ENCODE measurements at regions not wholly inside any gene's neighbourhood (a gene's known extent, or its start where the extent isn't known, plus 50 kb on each side); places are given as distances from the start of the nearest gene placed in this dataset.

- DNase-seq = no peak
Measured at GRCh38 chr3:31254483-31254882, 278.2 kb upstream of the STT3B start.

DNA sequence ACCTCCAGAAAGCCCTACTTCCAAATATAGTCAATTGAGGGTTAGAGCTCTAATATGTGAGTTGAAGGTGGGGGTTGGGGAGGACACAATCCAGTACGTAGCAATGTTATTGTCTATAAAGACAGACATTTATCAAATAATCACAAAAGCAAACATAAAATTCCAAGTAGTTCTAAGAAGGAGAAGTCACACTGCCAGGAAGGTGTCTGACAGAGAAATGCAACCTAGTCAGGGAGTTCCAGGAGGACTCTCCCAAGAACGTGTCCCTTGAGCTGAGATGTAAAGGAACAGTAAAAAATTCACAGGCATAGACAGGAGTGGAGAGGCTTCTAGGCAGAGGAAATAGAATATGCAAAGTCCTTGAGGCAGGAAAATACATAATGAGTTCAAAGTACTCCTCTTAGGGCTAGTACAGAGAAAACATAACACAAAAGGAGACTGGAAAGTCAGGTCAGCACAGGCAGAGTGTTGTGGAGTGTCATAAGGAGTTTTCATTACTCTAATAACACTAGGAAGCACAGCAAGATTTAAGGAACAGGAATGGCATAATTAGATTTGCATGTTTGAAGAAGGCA lies 277.6 kb upstream of the STT3B start:
- no peak for DNase-seq

GRCh38 chr3:31262201-31262600 lies 270.5 kb upstream of the STT3B start:
- no peak for DNase-seq

DNA sequence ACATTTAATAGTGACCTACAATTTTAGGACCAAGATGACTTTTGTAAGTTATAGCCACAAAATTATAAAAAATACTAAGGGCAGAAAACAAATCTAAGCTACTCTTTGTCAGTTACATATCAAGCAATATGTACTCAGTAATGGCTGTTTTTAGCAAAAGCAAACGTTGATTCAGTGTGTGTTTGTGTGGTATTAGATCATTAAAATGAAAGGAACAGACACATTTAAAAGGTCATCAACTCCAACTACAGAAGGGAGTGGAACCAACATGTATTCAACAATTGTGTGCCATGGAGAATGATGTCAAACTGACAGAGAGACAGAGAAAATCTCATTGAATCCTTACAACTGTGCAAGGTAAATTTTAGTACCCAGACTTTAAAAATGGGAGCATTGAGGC lies 268.8 kb upstream of the STT3B start:
- DNase-seq = no peak

GRCh38 chr3:31265646-31266428 lies 266.9 kb upstream of the STT3B start:
- DNase-seq = no peak

- DNase-seq = no peak
Measured at GRCh38 chr3:31268868-31269267, 263.9 kb upstream of the STT3B start.

- no peak for DNase-seq
Measured at GRCh38 chr3:31270010-31270409, 262.7 kb upstream of the STT3B start.

GRCh38 chr3:31274326-31275024 lies 258.2 kb upstream of the STT3B start:
- DNase-seq = no peak

- DNase-seq = no peak
Measured at GRCh38 chr3:31275038-31275572, 257.6 kb upstream of the STT3B start.

DNA sequence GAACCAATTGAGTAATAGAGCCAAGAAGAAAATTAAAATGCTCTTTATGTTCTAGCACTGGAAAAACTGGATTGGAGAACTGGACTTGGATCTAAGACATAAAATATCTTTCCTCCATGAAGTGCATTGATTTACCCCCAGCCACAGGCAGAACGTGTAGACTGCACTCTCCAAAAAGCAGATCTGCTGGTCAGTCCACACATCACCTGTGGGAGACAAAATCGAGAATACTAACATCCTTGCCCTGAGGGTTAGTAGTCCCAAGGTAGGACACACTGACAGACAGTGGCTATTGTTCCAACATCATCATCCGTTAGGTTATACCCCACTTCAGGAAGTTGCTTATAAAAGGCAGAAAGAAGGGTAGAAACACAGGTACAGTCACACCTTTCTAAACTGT lies 257.1 kb upstream of the STT3B start:
- no peak for DNase-seq

DNA sequence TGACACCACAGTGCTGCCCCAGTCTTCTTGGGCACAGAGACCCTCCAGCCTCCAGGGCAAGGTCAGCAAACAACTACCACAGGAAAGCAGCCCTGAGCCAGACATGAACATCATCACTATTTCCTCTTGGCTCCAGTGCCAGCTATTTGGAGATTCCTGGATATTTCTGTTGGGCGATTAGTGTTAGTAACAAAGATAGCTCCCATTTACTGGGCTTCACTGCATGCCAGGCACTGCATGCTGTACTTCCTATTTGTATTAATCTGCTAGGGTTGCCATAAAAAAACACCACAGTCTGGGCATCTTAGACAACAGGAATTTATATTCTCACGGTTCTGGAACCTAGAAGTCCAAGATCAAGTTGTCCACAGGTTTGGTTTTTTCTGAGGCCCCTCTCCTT lies 255.1 kb upstream of the STT3B start:
- DNase-seq = no peak

DNA sequence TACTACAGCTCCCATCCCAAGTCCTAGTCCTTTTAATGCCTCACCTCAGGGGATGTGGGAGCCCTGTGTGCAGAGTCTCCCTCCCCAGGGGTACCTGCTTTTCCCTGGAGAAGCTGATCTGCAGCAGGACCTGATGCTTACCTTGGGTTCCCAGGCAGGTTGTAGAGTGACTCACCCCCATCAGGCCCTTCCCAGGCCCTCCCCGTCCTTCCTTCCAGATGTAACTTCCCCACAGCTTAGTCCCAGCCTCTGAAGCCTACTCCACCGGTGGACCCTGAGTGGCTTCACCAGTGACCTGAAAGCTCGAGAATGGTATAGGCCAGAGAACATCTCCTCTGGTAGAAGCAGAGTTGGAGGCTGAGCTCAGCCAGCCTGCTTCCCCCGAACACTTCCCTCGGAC lies 254.2 kb upstream of the STT3B start:
- DNase-seq = no peak

DNA sequence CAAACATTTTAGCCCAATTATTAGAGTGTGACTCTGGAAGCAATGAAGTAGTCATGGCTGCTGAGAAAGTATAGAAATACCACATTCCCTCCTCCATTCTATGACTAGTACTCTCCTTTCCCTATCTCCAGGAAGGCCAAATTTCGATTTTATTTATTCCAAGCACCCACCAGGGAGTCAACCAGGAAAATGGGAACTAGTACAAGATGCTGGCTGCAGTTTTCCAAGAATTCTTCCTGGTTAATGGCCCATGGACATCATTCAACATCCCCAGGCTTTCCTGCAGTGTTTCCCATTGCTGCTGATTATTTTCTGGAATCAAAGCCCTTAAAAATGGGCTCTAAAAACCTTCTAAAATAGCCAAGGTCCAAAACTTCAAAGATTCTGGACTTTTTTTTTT lies 247.9 kb upstream of the STT3B start:
- no peak for DNase-seq

- no peak for DNase-seq
Measured at GRCh38 chr3:31285833-31286486, 246.8 kb upstream of the STT3B start.

DNA sequence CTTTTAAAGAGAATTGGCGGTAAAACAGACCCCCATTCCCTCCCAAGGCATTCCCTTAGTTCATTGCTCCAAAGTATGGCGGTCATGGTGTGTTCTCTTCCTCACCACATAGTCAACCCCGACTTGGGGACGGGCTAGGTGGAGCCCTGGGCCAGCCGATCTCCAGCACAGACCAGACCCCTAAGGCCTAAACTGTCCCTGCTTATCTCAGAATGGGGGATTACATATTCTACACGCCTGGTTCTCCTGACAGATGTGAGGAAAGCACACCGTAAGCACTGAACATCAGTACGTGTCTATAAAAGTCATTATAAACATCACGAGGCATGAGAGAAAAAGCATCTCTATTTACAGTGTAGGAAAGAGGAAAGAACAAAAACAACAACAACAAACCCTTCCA lies 244.5 kb upstream of the STT3B start:
- DNase-seq = no peak

GRCh38 chr3:31288641-31289100 lies 244.1 kb upstream of the STT3B start:
- DNase-seq = no peak

DNA sequence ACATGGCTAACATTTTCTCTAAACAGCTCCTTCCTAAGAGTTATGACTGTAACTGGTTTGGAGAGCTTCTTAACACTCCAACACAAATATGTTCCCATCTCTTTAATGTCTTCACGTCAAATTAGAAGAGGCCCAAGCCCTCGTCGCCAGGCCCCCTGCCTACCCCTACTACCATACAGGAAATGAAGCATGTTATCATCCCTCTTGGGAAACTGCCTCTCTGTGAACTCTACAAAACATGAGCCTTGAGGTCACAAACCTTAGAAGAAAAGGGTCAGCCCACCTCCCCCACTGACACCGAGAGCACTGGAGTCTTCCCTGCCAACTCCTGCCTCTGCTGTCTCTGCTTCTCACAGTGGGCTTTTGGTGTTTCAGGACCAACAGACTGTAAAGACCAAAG lies 243.1 kb upstream of the STT3B start:
- no peak for DNase-seq

- no peak for DNase-seq
Measured at GRCh38 chr3:31290046-31290445, 242.7 kb upstream of the STT3B start.

DNA sequence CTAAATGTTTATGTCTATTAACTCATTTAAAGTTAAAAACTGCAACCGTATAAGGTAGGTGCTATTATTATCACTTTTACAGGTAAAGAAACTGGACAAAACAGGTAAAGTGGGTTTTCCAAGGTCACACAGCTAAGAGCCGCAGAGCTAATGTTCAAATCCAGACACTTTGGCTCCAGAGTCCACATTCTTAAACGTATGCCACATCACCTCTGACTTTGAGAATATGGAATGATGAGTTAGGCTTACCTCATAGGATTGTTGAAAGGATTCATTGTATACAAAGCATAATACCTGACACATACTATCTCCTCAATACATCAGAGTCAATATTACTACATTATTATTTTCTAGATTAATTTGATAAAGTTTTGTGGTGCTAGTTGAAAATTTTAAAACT lies 240.9 kb upstream of the STT3B start:
- DNase-seq = no peak

- no peak for DNase-seq
Measured at GRCh38 chr3:31294430-31295149, 238.1 kb upstream of the STT3B start.

GRCh38 chr3:31295150-31295765 lies 237.5 kb upstream of the STT3B start:
- no peak for DNase-seq

DNA sequence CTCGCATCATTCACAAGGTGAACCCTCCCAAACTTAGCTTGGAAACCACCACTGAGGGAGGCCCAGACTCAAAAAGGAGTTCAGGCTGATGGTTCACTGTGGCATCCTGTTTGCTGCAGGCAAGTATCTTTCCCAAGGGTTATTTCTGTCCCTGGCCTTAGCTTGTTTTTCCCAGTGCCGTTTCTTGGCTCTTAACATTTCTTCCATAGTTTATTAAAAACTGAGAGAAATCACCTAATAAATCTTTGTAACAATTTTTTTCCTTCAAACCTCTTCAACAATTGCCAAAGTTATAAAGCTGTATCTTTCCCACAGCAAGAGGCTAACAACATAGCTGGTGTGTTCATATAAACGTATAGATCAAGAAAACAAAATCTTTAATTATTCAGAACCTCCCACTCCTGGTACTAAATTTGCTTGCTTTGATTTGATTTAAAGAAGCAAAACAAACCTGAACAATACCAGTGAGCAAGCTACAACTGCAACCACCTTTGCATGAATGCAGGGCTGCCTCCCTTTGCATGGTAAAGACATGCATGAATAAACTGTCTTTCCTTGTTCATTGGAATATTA lies 234.9 kb upstream of the STT3B start:
- no peak for DNase-seq

Data from NCI-H510A treated with DMSO at 0.1 percent for 48 hours (cell line).